HG03108 (cell line): ENCODE measurements at regions not wholly inside any gene's neighbourhood (a gene's known extent, or its start where the extent isn't known, plus 50 kb on each side); places are given as distances from the start of the nearest gene placed in this dataset.
"Not testable (repeated sequence)": the region's sequence is repeated elsewhere in the genome, so short reads cannot be mapped to it uniquely, and the experiment has no call there.

Experiments used
- ATAC-seq: cut with Tn5 transposase; IDR thresholded peaks from one replicate; pipeline ENCODE4 v1.9.1; 2021; ENCODE audit warnings: moderate library complexity; ENCODE audit not compliant: unreplicated experiment

GRCh38 chr20:47847220-47847619 lies 61.9 kb upstream of the SULF2 start:
- ATAC-seq: not testable (repeated sequence)

GRCh38 chr20:47846651-47847050 lies 61.4 kb upstream of the SULF2 start:
- ATAC-seq: not testable (repeated sequence)

- not testable (repeated sequence) for ATAC-seq
Observed at GRCh38 chr20:47845382-47845977, 60.2 kb upstream of the SULF2 start.

- ATAC-seq: not testable (repeated sequence)
Observed at GRCh38 chr20:47844568-47844906, 59.3 kb upstream of the SULF2 start.

GRCh38 chr20:47843886-47844567 lies 58.7 kb upstream of the SULF2 start:
- ATAC-seq: no peak

GRCh38 chr20:47842950-47843349 lies 57.7 kb upstream of the SULF2 start:
- not testable (repeated sequence) for ATAC-seq

GRCh38 chr20:47842004-47842403 lies 56.7 kb upstream of the SULF2 start:
- not testable (repeated sequence) for ATAC-seq

GRCh38 chr20:47836256-47836817 lies 51.1 kb upstream of the SULF2 start:
- ATAC-seq: not testable (repeated sequence)
